ENCODE measurements at regions not wholly inside any gene's neighbourhood (a gene's known extent, or its start where the extent isn't known, plus 50 kb on each side); places are given as distances from the start of the nearest gene placed in this dataset.
"Not testable (repeated sequence)": the region's sequence is repeated elsewhere in the genome, so short reads cannot be mapped to it uniquely, and the experiment has no call there.

DNA sequence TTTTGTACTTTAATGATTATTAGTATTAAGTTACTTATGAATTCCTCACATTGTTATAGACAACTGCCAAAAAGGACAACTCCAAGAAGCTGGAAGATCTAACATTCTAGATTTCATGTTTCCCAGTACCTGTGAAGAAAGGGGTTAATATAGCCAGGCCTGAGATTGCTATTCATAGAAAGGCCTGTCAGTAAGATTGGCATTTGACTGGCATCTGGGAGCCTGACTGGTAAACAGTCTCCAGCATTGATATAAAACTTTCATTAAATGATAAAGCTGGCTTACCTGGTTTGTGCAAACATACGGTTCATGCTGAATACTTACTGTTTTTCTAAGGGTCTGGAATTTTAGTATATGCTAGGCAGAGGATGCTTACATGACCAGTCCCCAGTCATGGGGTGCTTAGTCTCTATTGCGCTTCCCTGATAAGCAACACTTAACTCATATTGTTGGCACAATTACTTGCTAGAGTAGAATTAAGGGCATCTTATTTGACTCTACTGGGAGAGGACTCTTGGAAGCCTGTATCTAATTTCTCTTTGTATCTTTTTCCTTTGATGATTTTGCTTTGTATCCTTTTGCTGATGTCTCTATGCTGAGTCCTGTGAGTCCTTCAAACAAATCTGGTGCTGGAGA, 340.4 kb upstream of the SEMA6A start:
- DNase-seq, result no peak

DNA sequence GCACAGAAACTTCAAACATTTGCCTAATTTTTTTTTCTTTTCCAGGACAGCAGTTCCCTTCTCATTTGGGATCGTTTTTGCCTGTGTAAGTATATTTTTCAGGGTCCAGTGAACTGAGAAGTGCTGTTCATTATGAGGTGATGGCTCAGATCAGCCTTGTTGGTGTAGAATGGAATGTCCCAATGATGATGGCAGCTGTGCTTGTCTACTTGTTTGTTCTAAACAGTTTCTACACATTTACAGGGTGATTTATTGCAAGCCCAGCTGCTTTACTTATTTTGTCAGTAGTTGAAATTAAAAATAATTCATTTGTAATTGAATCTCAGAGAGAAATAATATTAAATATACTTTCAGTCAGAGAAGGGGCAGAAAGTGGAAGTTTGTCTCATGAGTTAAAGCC, 337.6 kb upstream of the SEMA6A start:
- no peak for DNase-seq

DNA sequence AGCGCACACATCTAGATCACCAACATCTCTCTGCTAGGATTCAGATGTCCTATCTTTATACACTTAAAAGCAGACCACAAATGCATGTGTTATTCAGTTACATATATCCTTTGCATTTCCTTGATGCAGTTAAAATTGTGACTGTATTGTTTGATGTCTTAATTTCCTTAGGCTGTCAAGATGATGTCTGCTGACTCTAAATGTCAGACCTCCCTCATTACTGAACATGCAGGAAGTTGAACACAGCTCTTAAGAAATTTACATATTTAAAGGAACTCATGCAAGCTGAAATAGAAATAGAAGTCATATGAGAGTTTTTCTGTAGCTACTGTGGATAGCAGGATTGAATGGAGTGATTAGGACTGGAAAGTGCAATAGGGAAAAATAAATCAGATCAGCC, 336.5 kb upstream of the SEMA6A start:
- DNase-seq, result no peak

DNA sequence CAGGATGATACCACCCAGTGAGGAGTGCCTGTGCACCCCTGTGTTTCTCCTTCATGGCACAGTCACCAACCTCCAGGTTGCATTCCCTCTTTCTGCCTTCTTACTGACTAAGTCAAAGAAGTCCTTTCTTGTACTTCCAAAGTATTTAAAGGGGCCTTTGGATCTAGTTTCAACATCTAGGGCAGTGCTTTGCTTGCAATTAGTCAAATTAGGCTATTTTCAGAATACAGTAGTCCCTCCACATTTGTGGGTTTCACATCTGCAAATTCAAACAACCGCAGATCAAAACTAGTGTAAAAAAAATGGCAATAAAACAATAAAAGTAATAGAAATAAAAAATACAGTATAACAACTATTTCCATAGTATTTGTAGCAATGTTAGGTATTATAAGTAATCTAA, 333.9 kb upstream of the SEMA6A start:
- no peak for DNase-seq

DNA sequence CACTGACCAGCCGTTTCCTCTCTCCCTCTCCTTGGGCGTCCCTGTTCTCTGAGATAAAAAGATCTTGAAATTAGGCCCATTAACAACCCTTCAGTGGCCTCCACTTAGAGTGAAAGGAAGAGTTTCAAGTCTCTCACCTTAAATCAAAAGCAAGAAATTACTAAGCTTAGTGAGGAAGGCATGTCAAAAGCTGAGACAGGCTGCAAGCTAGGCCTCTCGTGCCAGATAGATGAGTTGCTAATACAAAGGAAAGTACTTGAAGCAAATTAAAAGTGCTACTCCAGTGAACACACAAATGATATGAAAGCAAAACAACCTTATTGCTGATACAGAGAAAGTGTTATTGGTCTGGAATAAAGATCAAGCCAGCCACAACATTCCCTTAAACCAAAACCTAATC, 331.3 kb upstream of the SEMA6A start:
- DNase-seq, result no peak

GRCh38 chr5:116900793-116901192, 326.2 kb upstream of the SEMA6A start:
- no peak for DNase-seq

- DNase-seq, result no peak
Observed at GRCh38 chr5:116898917-116899316, 324.3 kb upstream of the SEMA6A start.

- DNase-seq, result no peak
Observed at GRCh38 chr5:116897291-116897690, 322.7 kb upstream of the SEMA6A start.

DNA sequence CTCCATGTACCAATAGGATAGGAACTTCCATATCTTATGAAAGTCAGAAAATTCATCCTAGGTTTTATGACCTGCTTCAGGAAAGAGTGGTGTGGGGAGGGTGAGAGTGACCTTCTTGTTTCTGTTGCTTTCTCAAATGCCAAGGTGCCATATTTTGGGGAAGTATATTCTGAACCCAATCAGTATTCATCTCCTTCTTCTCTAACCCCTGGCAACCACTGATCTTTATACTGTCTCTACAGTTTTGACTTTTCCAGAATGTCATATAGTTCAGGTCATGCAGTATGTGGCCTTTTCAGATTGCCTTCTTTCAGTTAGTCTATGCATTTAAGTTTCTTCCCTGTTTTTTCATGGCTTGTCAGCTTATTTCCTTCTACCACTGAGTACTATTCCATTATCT, 321.4 kb upstream of the SEMA6A start:
- DNase-seq, result no peak

GRCh38 chr5:116892993-116893392, 318.4 kb upstream of the SEMA6A start:
- DNase-seq, result no peak

- DNase-seq, result no peak
Observed at GRCh38 chr5:116887104-116887503, 312.5 kb upstream of the SEMA6A start.

GRCh38 chr5:116885825-116886224, 311.2 kb upstream of the SEMA6A start:
- no peak for DNase-seq

DNA sequence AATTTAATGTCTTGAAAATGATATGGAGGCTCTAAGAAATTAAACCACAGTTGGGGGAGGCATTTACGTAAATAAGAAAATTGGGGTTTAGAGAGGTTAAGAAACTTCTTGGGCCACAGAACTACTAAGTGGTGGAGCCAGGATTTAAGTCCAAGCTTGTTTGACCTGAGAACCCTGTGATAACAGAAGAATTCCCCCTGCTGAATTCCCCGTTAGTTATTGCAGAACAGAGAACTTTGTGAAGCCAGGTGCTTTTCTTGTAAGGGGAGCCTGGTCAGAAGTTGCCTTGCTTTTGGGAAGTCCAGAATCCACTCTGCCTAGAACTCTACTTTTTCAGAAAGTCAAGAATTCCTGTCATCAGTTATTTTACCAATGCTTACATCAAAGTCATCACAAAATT, 309.3 kb upstream of the SEMA6A start:
- DNase-seq, result no peak

- no peak for DNase-seq
Observed at GRCh38 chr5:116881921-116882531, 307.4 kb upstream of the SEMA6A start.

GRCh38 chr5:116880601-116881000, 306.0 kb upstream of the SEMA6A start:
- no peak for DNase-seq

- DNase-seq, result no peak
Observed at GRCh38 chr5:116880150-116880549, 305.5 kb upstream of the SEMA6A start.

- no peak for DNase-seq
Observed at GRCh38 chr5:116876240-116876840, 301.7 kb upstream of the SEMA6A start.

GRCh38 chr5:116872986-116873385, 298.4 kb upstream of the SEMA6A start:
- DNase-seq, result no peak

DNA sequence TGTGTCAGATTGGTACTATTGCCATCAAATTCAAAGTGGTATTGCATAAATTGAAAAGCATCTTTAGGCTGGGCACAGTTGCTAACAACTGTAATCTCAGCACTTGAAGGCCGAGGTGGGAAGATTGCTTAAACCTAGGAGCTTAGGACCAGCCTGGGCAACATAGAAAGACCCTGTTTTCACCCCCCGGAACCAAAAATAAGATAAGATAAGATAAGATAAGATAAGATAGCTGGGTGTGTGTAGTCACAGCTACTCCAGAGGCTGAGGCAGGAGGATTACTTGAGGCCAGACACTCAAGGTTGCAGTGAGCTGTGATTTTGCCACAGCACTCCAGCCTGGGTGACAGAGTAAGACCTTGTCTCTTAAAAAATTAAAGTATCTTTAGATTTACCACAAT, 297.9 kb upstream of the SEMA6A start:
- no peak for DNase-seq

DNA sequence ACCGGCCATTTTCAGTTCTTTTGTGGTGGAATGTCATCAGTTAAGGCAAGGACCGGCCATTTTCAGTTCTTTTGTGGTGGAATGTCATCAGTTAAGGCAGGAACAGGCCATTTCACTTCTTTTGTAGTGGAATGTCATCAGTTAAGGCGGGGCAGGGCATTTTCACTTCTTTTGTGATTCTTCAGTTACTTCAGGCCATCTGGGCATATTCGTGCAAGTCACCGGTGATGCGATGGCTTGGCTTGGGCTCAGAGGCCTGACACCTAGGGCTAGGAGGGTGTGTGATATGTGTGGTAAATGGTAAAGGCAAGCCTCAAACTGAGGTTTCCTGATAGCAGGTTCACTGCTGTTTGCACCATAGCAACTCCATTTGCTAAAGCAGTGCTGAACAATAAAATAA, 293.2 kb upstream of the SEMA6A start:
- DNase-seq, result not testable (repeated sequence)

GRCh38 chr5:116865651-116866050, 291.0 kb upstream of the SEMA6A start:
- no peak for DNase-seq

DNA sequence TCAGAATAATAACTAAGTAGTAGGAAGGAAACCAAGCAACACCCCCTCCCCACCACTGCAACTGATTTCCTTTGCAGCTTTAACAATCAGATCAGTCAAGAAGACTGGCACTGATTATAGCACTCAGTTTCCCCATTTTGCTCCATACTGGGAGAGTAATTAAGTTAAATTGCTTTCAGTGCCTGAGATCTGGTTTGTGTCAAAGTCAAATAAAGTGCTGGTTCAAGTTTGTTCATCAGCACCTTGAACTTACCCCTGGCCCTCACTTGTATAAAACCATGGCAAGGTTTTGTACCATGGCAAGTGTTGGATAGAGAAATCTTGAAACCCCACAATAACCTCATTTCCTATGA, 290.2 kb upstream of the SEMA6A start:
- DNase-seq, result no peak

DNA sequence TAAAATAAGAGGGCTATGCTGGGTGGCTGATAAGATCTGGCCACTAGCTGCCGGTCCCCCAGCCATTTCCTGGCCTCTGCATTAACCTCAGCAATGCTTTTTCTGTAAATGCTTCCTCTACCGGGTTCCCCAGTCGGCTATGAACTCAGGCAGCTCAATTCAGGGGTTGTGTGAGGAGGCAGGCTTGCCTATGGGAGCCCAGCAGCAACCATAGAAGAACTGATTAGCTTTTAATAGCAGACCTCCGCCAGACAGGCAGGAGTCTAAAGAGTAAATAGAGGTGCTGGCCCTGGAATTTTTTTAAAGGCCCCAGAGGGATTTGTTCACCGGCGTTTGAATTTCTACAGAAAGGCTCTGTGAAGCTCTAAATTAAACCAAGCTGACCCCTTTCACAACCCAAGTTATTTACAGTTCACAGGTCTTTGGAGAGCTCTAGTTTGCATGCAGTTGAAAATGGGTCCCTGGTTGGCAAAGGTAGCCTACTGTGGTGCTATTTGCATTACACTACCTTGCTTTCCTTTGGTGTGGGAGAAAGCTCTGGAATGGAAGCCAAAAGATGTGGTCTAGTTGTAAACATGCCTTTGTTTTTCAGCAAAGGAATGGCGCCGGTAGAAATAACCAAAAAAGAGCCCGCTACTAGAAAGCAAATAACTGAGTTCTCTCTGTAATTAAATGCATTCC, 289.7 kb upstream of the SEMA6A start:
- DNase-seq, result no peak

All from stimulated activated naive CD4-positive, alpha-beta T cell (primary cell).